ENCODE measurements at regions not wholly inside any gene's neighbourhood (a gene's known extent, or its start where the extent isn't known, plus 50 kb on each side); places are given as distances from the start of the nearest gene placed in this dataset.

DNA sequence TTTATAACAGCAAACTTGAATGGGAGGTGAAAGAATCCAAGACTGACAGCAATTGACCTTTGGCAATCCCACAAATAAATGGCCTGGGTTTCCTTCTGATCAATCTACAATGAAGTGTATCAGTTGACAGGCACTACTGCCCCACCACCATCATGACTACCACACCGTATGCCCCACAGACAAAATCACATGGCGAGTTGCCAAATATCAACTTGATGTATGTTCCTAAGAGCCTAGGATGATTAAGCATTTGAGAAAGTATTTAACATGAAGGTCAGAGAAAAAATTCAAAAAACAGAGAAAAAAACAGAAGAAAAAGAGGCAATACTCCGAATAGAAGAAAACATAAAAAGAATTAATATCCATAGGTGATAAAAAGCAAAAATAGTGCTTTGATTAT lies 215.9 kb upstream of the STAC start:
- TF ChIP-seq POLR2A (IDR thresholded peaks at IDR 0.05) (no peak), POLR2AphosphoS5 (IDR thresholded peaks at IDR 0.05) (no peak)
- TF ChIP-seq, protein P1, sequence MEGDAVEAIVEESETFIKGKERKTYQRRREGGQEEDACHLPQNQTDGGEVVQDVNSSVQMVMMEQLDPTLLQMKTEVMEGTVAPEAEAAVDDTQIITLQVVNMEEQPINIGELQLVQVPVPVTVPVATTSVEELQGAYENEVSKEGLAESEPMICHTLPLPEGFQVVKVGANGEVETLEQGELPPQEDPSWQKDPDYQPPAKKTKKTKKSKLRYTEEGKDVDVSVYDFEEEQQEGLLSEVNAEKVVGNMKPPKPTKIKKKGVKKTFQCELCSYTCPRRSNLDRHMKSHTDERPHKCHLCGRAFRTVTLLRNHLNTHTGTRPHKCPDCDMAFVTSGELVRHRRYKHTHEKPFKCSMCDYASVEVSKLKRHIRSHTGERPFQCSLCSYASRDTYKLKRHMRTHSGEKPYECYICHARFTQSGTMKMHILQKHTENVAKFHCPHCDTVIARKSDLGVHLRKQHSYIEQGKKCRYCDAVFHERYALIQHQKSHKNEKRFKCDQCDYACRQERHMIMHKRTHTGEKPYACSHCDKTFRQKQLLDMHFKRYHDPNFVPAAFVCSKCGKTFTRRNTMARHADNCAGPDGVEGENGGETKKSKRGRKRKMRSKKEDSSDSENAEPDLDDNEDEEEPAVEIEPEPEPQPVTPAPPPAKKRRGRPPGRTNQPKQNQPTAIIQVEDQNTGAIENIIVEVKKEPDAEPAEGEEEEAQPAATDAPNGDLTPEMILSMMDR (IDR thresholded peaks at IDR 0.05) = no peak
